HG02763 (cell line): ENCODE measurements at regions not wholly inside any gene's neighbourhood (a gene's known extent, or its start where the extent isn't known, plus 50 kb on each side); places are given as distances from the start of the nearest gene placed in this dataset.
A peak's percentile ranks its signal among the peaks of the same experiment; 100 is the strongest.
"Not testable (repeated sequence)": the region's sequence is repeated elsewhere in the genome, so short reads cannot be mapped to it uniquely, and the experiment has no call there.

Source experiments
- ATAC-seq: cut with Tn5 transposase; IDR thresholded peaks from one replicate; pipeline ENCODE4 v1.9.1; 2021; ENCODE audit warnings: mild to moderate bottlenecking, moderate library complexity; ENCODE audit not compliant: unreplicated experiment

DNA sequence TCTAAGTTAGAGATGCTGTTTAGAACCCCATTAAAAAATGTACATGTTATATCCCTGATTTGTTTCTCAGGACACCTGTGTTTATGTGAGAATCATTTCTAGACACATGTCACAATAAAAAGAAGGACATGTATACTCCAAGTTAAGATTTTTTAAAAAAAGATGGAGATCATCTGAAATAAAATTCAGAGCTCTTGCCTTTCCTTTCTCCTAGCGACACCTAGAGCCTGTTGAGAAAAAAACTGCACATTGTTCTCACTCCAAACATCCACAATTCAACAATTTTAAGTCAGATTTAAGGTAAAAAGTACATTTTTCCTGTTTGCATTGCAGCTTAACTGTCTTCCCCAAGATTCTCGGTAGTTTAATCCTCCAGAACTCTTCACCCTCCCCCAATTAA, 171.8 kb downstream of the ATP6V0E2 start:
- ATAC-seq, result not testable (repeated sequence)

- ATAC-seq, result not testable (repeated sequence)
Measured at GRCh38 chr7:150046290-150047194, 172.8 kb downstream of the ATP6V0E2 start.

DNA sequence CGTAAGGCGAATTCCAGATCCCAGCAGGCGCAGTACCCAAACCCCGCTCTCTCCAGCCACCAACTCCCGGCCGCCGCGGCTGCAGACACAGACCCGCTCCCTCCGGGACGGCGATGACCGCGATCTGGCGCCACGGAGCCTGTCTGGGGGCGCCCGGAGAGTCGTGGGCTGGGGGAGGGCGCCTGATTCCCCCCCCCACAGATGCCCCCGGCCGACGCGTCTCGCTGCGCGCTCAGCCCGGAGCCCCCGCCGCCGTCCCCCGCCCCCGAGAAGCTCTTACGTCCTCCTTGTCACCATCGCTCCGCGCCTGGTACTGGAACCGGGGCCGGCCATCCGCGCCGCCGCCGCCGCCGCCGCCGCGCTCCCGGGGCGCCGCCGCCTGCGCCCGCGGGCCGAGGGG, 173.6 kb downstream of the ATP6V0E2 start:
- ATAC-seq, result not testable (repeated sequence)

- not testable (repeated sequence) for ATAC-seq
Measured at GRCh38 chr7:150047772-150048171, 174.0 kb downstream of the ATP6V0E2 start.

GRCh38 chr7:150048244-150049011, 174.7 kb downstream of the ATP6V0E2 start:
- ATAC-seq, result not testable (repeated sequence)

DNA sequence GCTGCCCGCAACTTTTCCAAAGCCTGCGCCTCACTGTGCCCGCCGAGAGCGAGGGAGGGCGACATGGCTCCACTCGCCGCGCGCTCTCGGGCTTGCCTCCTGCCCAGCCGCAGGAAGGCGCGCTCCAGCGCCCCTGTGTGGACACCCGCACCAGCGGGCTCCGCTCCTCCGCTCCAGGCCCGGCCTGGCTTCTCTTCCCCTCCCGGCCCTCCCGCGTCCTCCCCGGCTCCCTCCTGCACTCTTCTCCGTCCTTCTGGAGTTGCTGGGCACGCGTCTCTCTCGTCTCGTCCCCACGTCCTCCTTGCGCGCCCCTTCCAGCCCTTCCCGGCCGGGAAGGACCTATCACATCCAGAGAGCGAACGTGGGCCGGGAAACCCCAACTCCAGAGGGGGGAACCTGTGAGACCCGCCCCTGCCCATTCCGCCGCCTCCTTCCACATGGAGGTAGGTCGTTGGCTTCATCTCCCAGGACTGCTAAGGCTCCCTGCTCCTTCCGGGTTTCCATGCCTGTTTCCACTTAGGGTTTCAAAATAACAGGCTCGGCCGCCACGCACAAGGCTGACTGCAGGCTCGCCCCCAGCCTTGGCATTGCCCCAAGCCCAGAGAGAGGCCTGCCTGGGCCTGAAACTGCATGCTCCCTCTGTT, 175.4 kb downstream of the ATP6V0E2 start:
- ATAC-seq, result not testable (repeated sequence)

DNA sequence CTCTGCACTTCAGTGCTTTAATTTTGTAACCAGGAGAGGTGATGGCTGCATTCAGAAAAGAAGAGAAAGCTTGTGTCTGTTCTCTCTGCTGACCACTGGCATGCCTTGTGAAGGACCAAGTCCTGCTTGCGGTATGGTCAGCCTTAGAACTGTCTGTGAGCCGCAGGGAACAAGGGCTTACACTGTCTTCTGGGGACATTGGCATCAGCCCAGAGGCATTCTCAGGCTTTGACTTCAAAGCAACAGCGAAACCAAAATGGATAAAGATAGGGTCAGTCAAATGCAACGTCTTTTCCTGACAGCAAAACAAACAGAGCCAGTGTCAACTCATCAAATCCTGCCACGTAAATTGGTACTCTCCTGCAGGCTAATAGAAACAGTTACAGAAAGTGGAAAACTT, 179.6 kb downstream of the ATP6V0E2 start:
- not testable (repeated sequence) for ATAC-seq

DNA sequence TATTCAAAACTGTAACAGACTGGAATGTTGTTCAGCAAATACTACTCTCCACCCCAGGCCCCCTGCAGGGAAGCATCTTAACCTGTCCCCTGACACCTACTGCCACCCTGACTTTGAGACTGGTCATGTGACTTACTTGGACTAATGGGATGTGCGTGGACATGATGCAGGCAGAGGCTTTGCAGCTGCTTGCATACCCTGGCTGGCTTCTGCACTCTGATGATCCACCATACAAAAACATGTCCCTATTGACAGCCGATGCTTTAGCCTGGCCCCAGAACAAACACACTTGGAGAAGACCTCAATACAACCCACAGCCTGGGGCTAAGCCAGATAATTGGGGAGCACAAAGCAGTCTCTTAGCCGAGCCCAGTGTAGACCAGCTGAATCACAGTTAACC, 180.5 kb downstream of the ATP6V0E2 start:
- ATAC-seq, result not testable (repeated sequence)

DNA sequence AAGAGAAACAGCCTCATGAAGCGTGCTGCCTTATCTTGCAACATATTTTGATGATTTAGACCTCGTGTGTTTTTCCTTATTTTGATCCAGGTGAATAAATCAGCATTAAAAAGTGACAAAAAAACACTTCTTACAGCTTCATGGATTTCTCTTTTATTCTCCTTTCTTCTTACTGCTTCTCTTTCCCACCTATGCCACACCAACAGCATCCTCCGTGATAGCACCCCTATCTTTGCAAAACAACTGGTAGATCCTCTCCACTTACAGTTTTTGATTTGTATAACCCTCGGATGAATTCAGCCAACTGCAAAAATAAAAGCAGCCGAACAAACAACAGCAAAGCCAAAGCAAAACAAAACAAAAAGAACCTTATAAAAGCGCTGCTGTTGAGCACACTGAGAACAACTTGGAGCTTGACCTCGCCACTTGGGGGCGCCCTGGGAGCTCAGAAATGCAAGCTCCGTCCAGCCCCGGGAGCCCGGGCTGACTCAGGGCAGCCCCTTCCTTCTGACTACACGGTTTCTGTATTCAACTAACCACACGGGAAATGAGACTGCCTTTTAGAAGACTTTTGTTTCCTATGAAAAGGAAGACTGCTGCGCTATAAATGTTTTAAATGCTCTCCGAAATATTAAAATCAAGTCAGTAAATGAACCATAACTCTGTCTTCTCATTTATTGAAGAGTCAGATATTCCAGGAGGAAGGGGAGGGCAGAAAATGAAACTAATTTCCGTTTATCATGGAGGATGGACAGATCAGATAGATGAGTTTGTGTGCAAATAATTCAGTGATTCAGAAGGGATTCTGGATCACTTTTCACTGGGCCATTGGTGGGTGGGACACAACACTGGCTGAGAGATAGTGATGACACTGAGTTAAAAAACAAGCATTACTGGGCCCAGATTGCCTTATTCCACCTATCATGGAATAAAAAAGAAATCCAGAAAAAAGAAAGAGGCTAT, 186.8 kb downstream of the ATP6V0E2 start:
- peak; percentile 97 for ATAC-seq

DNA sequence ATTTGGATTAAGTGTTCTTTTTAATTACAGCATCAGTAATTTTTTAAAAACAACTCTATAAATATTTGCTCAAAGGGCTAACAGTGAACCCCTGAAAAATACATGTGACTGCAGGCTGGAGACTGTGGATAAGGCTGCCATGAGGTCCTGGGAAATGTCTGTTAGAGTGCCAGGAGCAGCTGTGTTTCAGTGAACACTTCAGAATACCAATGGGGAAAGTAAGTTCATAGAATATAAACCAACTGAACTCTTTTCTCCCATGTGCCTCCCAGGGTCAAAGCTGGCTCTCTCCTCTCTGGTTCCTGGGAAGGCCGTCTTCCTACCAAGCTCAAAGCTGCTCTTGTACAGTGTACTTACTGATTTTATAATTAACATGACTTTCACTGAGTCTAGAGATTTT, 189.4 kb downstream of the ATP6V0E2 start:
- not testable (repeated sequence) for ATAC-seq

DNA sequence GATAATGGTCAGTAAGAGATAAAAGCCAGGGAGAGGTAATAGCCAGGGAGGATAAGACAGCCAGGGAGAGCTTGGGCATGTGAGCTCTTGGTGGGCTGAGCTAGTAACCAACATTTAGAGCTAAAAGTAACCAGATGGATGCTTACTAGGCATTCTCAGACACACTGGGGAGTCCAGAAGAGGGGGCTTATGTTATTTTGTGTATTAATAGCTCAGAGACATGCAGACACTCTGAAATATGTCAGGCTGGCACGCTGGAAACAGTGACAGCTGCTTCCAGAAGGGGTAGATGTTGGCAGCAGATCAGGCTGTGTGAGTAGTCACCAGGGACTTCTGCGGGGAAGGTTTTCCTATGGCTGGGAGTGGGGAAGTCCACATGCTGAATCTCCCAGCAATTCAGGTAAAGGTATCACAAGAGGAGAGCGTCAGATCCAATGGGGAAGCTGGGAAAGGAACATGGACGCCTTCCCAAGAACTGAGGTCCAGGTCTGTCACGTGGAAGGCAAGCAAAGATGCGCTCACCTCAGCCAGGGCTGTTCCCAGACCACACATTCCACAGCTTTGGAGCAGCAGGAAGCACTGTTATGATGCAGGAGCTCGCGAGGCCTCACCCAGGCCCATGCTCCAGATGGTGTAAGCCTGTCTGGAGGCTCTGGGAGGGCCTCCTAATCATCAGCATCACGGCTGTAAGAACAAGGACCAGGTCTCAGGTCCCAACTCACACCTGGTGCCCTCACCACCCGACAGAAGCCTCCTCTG, 196.0 kb downstream of the ATP6V0E2 start:
- not testable (repeated sequence) for ATAC-seq

DNA sequence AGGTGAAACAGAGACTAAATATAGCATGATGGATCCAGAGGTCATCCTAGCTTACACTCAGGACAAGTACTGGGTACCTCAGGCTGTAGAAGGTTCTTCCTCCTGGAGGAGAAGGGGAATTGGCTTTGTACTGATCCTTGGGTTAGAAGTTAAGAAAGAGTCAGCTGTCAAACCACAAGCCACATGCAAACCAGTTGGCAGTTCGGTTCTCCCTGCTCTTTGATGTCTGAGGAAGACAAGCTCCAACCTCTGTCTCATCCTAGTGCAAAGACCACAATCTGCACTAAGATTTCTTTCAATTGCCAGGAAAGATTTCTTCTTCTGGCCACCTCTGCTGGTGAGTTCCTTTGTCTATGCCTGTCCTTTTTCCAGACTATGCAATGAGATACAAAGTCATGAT, 203.8 kb downstream of the ATP6V0E2 start:
- ATAC-seq, result not testable (repeated sequence)

GRCh38 chr7:150081865-150082264, 208.1 kb downstream of the ATP6V0E2 start:
- not testable (repeated sequence) for ATAC-seq

DNA sequence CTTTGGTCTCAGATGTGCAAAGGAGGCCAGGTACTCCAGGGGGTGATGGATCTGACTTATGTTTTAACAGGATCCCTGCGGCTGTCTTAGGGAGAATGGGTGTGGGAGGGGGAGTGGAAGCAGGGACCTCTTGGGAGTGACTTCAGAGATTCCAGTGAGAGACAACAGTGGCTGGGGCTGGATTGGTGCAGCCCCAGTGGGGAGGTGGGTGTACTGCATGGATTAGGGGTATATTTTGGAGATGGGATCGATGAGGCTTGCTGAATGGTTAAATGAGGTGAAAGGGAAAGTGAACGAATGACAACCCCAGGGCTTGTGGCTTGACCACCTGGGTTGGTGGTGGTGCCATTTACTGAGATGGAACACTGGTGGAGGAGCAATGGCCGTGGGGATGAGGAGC, 211.0 kb downstream of the ATP6V0E2 start:
- not testable (repeated sequence) for ATAC-seq

DNA sequence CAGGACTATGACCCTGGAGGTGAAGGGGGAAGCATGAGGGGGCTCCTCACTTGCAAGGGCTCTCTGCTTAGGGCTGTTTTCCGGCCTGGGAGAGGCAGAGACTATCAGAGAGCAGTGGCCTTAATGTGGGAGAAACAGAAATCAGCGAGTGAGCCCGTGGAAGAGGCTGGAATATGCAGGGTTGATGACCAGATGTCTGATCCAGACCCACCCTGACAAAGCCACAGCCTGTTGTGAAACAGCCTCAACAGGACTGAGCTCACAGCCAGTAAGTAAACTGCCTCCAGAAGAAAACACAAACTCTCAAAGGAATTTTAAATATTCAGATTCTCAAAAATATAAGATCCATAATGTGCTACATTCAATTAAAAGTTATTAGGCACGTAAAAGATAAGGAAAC, 213.7 kb downstream of the ATP6V0E2 start:
- not testable (repeated sequence) for ATAC-seq

DNA sequence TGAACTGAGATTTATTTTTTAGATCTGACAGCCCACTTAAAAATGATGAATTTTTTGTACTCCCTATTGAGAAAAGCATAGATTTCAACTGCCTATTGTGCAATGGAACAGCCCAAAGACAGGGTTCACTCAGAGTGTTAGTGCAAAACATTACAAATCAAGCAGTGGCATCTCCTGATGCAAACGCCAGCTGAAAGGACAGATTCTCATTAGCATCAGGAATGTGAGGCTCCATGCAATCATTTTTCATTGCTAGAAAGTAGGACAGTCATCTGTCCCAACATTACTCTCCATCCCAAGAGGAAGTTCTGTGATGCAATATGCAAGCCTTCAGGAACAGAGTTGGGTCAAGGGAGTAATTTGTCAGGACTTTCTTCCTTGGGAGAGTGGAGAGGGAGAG, 215.4 kb downstream of the ATP6V0E2 start:
- not testable (repeated sequence) for ATAC-seq

DNA sequence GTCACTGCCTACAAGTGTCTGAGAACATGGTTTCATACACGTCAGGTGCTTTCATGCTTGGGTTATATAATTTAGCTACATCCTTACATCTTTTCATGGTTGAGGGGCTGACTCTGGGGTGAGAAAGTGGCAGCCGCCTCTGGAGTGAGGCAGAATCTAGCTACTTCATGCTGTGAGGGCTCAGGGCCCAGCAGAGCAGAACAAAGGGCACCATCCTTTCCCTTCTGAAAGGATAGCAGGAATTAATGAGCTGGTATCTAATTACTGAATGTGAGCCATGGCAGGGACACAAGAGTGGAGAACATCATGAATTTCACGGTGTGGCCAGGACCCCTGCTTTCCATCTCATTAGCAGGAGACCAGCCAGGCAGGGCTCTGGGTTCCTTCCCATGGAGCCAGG, 217.0 kb downstream of the ATP6V0E2 start:
- not testable (repeated sequence) for ATAC-seq

DNA sequence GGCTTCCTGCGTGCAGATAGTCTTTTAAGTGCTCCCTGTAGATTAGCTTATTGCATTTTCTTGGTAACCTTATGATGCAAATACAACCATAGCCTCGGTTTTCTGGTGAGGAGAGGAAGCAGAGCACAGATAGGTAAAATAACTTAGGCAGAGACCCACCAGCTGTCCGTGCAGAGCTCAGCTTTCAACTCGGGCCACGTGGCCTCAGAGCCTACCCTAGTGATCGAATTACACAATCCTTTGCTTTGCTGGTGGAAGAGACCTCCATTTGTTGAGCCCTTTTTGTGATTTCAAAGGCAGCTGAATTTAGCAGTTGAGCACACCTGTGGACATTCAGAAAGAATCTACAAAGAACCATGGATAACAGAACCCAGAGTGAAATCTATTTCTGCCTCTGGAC, 220.1 kb downstream of the ATP6V0E2 start:
- not testable (repeated sequence) for ATAC-seq
